Adrenal gland (tissue), 9 donors: ENCODE measurements at regions not wholly inside any gene's neighbourhood (a gene's known extent, or its start where the extent isn't known, plus 50 kb on each side); places are given as distances from the start of the nearest gene placed in this dataset.
A peak's percentile ranks its signal among the peaks of the same experiment; 100 is the strongest.

ENCODE experiments used
- DNase-seq, 7 donors: peaks; one replicate each; pipeline ENCODE4 v3.0.0-alpha.2; 2019 to 2020
- H3K27ac ChIP-seq, 5 donors: fragments of 200-600 bp; sonication (generic) in 4 of 5; 1 replicate in 3 of 5; 2 replicates in 2 of 5; pipeline versions ENCODE4 v1.5.1 to v1.8.0; 2016 to 2020; ENCODE audit warnings: mild to moderate bottlenecking in 1 of 5
- H3K27me3 ChIP-seq: fragments of 200-600 bp; 2 replicates; pipeline ENCODE4 v1.8.0; 2021
- H3K36me3 ChIP-seq, 2 donors: fragments of 200-600 bp; replicated peaks in 1 of 2; 1 replicate in 1 of 2; 2 replicates in 1 of 2; pipeline versions ENCODE4 v1.5.1 to v1.8.0; 2018 to 2022
- H3K4me1 ChIP-seq, 2 donors: fragments of 200-600 bp; replicated peaks in 1 of 2; 1 replicate in 1 of 2; 2 replicates in 1 of 2; pipeline versions ENCODE4 v1.5.1 to v1.8.0; 2018 to 2021
- H3K4me3 ChIP-seq, 4 donors: fragments of 200-600 bp; sonication (generic) in 3 of 4; one replicate each; pipeline ENCODE4 v1.5.1; 2016 to 2018
- H3K9me3 ChIP-seq, 3 donors: fragments of 200-600 bp; sonication (generic) in 1 of 3; replicated peaks in 1 of 3; 1 replicate in 2 of 3; 2 replicates in 1 of 3; pipeline versions ENCODE4 v1.5.1 to v1.8.0; 2016 to 2021
- POLR2A ChIP-seq, 2 donors: fragments of 450-650 bp; IDR thresholded peaks; one replicate each; pipeline ENCODE4 v1.6.1; 2017; ENCODE audit warnings: antibody characterized with exemption in 2 of 2, mild to moderate bottlenecking in 2 of 2, moderate library complexity in 1 of 2
- WGBS, 4 donors: extraction: QIAGEN DNeasy Blood & Tissue Kit in 2 of 4; methylation state at CpG; one replicate each; pipeline versions ENCODE4 v1.1.5 to v1.1.7; 2013 to 2017; 5-methylcytosine and 5-hydroxymethylcytosine counted together
- intact Hi-C, 2 donors: fragments of 100-400 bp; cut with DNase I; formaldehyde crosslinking; loops; one replicate each; pipeline versions ENCODE4 v1.14.1 to v1.15.0; 2022 to 2023
- TF ChIP-seq, protein P1 (sequence below), 6 experiments: fragments of 450-650 bp in 4 of 6; fragments of 200-600 bp in 2 of 6; sonication (generic) in 1 of 6; IDR thresholded peaks; 1 replicate in 5 of 6; 2 replicates in 1 of 6; pipeline versions ENCODE4 v1.5.1 to v1.8.0; 2016 to 2021; ENCODE audit warnings: antibody characterized with exemption in 6 of 6, mild to moderate bottlenecking in 2 of 6, moderate library complexity in 1 of 6
- donor health status: healthy with polysubstance abuse.
- donor health status: Bipolar disorder and iron deficiency.
- donor health status: DM: yes; HTN: yes; CAD: no.
- donor health status: DM: no; HTN: no; CAD: no.
- donor health status: DM: no; HTN: no; CAD: no.

DNA sequence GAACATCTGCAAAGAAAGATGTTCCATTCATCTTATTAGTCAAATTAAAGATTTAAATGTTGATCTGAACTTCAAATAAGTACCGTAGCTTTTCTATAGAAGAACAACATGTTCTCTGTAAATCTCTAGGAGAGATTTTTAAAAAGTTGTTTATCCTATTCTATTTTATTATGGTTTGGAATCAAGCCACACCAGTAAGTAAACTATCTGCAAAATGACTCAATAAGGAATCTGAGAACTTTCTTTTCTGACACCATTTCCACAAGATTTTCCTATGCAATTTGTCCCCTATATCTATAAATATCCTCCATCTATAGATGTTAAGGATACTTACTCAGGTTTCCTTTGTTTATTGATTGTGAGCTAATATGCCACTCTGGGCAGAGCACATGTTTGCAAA is 736.6 kb downstream of the CBLN2 start:
- Histone ChIP-seq H3K36me3 (no peaks in the 10 kb centered on the region), H3K4me3 (no peak overlapping the region), H3K27me3 (no peaks in the 10 kb centered on the region), H3K27ac (no peak overlapping the region), H3K4me1 (no peaks in the 10 kb centered on the region), H3K9me3 (no peaks in the 10 kb centered on the region)
- intact Hi-C loops: no loop called here
- DNase-seq: no peak
- TF ChIP-seq, protein P1, sequence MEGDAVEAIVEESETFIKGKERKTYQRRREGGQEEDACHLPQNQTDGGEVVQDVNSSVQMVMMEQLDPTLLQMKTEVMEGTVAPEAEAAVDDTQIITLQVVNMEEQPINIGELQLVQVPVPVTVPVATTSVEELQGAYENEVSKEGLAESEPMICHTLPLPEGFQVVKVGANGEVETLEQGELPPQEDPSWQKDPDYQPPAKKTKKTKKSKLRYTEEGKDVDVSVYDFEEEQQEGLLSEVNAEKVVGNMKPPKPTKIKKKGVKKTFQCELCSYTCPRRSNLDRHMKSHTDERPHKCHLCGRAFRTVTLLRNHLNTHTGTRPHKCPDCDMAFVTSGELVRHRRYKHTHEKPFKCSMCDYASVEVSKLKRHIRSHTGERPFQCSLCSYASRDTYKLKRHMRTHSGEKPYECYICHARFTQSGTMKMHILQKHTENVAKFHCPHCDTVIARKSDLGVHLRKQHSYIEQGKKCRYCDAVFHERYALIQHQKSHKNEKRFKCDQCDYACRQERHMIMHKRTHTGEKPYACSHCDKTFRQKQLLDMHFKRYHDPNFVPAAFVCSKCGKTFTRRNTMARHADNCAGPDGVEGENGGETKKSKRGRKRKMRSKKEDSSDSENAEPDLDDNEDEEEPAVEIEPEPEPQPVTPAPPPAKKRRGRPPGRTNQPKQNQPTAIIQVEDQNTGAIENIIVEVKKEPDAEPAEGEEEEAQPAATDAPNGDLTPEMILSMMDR (IDR thresholded peaks at IDR 0.05): no peak
- no peak for TF ChIP-seq POLR2A (IDR thresholded peaks at IDR 0.05)
- WGBS, 4 donors: 65 to 82% (median 74%) methylated on average over 1 of the region's 1 CpG

DNA sequence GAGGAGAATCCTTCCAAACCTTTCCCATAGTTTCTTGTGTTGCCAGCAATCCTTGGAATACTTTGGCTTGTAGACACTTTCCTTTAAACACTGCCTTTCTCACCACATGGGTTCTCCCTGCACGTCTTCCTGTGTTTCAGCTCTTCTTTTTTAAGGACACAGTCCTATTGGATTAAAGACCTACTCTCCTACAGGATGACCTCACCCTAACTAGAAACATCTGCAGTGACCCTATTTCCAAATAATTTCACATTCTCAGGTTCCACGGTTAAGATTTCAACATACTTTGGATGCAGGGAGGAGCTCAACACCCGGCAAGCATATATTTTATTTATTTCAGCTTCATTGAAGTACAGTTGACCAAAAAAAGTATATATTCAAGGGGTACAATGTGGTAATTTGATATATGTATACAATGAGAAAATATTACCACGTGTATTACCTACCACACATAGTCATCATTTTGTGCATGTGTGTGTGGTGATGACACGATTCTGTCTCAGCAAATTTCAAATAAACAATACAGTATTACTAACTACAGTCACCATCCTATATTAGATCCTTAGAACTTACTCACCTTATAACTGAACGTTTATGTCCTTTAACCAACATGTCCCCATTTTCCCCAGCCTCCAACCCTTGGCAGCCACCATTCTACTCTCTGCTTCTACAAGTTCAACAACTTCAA is 745.0 kb downstream of the CBLN2 start:
- H3K27ac ChIP-seq: no peak overlapping the region
- no peak for TF ChIP-seq POLR2A (IDR thresholded peaks at IDR 0.05)
- TF ChIP-seq, protein P1 (IDR thresholded peaks at IDR 0.05): no peak
- H3K9me3 ChIP-seq: no peaks in the 10 kb centered on the region
- 57 to 63% (median 61%) methylated on average over 6 of the region's 6 CpGs for WGBS, 4 donors
- DNase-seq: no peak
- no peaks in the 10 kb centered on the region for H3K4me1 ChIP-seq
- H3K4me3 ChIP-seq: no peak overlapping the region
- intact Hi-C loops: no loop called here
- H3K36me3 ChIP-seq: no peaks in the 10 kb centered on the region
- H3K27me3 ChIP-seq: no peaks in the 10 kb centered on the region

DNA sequence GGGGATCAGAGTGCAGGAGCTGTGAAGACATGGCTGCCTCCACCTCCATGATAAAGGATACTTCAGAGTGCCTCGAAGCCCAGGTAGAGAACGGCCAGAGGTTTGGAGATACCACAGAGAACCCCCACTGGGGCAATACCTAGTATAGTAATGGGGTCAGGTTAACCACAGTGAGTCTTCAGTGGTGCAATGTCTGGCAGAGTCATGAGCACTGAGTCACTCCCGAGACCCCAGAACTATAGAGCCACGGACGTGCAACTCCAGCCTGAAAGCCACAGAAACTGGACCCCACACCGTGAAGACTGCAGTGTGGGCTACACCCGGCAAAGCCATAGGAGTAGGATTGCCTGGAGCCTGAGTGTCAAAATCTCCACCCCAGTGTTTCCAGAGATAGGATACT is 746.6 kb downstream of the CBLN2 start:
- Histone ChIP-seq H3K4me1 (no peaks in the 10 kb centered on the region), H3K27me3 (no peaks in the 10 kb centered on the region), H3K4me3 (no peak overlapping the region), H3K9me3 (no peaks in the 10 kb centered on the region), H3K36me3 (no peaks in the 10 kb centered on the region), H3K27ac (no peak overlapping the region)
- no peak for DNase-seq
- TF ChIP-seq, protein P1 (IDR thresholded peaks at IDR 0.05): no peak
- no peak for TF ChIP-seq POLR2A (IDR thresholded peaks at IDR 0.05)
- intact Hi-C loops: no loop called here
- 66 to 89% (median 74%) methylated on average over 7 of the region's 7 CpGs for WGBS, 4 donors

DNA sequence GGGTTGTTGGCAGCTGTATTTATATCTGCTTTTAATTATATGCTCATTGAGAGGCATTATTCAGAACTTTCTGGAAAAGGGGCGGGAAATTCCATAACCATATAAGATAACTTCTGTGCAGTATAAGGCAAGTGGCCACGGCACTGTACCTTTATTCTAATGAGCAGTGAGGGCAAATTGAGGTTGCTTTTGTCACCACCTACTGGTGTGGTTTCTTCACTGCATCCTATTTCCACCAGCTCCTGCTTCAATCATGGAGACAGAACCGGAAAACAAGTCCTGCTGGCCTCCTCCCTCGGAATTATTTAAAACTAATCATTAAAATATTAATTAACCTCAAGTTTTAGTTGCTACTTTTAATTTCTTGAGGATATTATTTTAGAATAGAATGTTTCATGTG is 759.4 kb downstream of the CBLN2 start:
- WGBS, 4 donors: 63 to 69% (median 65%) methylated on average over 4 of the region's 4 CpGs
- Histone ChIP-seq H3K4me1 (no peaks in the 10 kb centered on the region), H3K27ac (no peak overlapping the region), H3K27me3 (no peaks in the 10 kb centered on the region), H3K9me3 (no peaks in the 10 kb centered on the region), H3K36me3 (no peaks in the 10 kb centered on the region), H3K4me3 (no peak overlapping the region)
- intact Hi-C loops: no loop called here
- TF ChIP-seq POLR2A (IDR thresholded peaks at IDR 0.05): no peak
- TF ChIP-seq, protein P1 (IDR thresholded peaks at IDR 0.05): peak in 4 of 6 experiments; percentile 13 to 22 (median 16)
- no peak for DNase-seq
